ENCODE measurements at regions not wholly inside any gene's neighbourhood (a gene's known extent, or its start where the extent isn't known, plus 50 kb on each side); places are given as distances from the start of the nearest gene placed in this dataset.

DNA sequence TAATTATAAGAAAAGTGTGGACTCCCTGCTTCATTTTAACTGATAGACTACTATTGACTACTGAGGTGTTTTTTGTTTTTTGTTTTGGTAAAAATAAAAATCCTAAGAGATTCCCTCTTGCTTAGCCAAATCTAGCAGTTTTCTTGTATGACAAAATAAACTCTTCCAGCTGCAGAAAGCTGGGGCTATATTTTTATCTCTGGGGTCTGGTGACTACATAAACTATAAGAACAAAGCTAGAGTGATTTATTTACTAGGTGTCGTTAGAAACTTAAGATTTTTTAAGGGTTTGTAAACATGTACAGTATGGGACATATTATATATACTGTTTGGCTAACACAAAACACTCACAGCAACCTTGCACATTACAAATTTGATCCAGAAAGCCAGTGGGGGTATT is 467.4 kb upstream of the MPDZ start:
- no peak for ATAC-seq
- DNase-seq = no peak
- no peak overlapping the region for H3K27ac Mint-ChIP-seq
- peaks cover 5% of the 10 kb centered on the region for H3K9me3 Mint-ChIP-seq (ENCODE audit: insufficient read depth)
- CTCF ChIA-PET = no interaction called here
- POLR2A ChIA-PET = no interaction called here
- no peaks in the 10 kb centered on the region for H3K27me3 Mint-ChIP-seq (ENCODE audit: low read depth)
- H3K4me3 Mint-ChIP-seq = no peak overlapping the region
- no peaks in the 10 kb centered on the region for H3K36me3 Mint-ChIP-seq (ENCODE audit: low read depth)
- no peaks in the 10 kb centered on the region for H3K4me1 Mint-ChIP-seq (ENCODE audit: low read depth)

DNA sequence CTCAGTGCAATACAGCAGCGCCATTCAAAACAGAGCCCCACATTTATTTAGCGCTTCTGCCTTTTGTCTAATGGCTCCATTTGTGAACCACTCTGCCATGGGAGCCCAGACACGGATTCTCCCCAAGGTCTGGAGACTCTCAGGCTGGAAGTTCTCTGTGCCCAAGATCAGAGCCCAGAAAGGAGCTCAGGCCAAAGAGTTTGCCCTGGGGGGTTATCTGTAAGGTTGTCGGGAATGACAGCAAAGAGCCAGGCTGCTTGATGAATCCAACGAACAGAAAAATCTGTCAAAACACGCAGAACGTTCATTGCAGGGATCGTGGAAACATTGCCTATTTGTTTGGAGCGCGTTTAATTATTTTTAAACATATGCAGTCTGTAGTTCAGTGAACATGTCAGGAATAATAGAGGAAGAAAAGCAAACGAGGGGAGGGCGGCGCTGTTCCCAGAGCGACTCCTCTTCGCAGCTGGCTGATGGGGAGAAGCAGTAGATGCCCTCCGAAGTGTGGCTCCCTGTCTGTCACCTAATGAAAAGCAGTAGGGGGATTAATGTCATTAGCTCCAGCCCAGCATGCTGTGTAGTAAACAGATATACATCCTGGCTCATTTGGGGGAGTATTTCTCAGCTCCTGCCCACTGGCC is 464.9 kb upstream of the MPDZ start:
- no peak for DNase-seq
- no peaks in the 10 kb centered on the region for H3K4me1 Mint-ChIP-seq (ENCODE audit: low read depth)
- POLR2A ChIA-PET = no interaction called here
- no peaks in the 10 kb centered on the region for H3K27me3 Mint-ChIP-seq (ENCODE audit: low read depth)
- H3K9me3 Mint-ChIP-seq (ENCODE audit: insufficient read depth) = peaks cover 5% of the 10 kb centered on the region
- H3K27ac Mint-ChIP-seq = no peak overlapping the region
- ATAC-seq = no peak
- H3K36me3 Mint-ChIP-seq (ENCODE audit: low read depth) = no peaks in the 10 kb centered on the region
- H3K4me3 Mint-ChIP-seq = no peak overlapping the region
- CTCF ChIA-PET = no interaction called here

DNA sequence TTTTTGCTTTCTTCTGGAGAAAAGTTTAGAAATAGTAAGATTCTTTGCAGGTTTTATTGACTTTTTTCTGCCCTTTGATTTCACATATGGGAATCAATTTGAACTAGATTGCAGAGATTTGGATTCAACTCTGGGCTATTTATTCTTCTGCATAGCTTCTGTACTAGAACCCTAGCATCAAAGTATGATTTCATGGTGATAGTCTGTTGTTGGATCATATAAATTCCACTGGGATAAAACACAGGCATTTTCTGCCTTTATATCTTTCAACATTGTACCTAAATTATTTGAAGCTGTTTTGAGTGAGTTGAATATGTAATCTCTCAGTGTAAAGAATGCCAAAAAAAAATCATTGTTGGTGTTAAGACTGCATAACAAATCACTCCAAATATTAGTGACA is 458.4 kb upstream of the MPDZ start:
- Mint-ChIP-seq H3K27me3 (ENCODE audit: low read depth) (no peaks in the 10 kb centered on the region), H3K4me1 (ENCODE audit: low read depth) (no peaks in the 10 kb centered on the region), H3K36me3 (ENCODE audit: low read depth) (no peaks in the 10 kb centered on the region), H3K4me3 (no peak overlapping the region), H3K27ac (no peak overlapping the region), H3K9me3 (ENCODE audit: insufficient read depth) (peaks cover 6% of the 10 kb centered on the region)
- POLR2A ChIA-PET = no interaction called here
- CTCF ChIA-PET = no interaction called here
- DNase-seq = no peak
- ATAC-seq = no peak

DNA sequence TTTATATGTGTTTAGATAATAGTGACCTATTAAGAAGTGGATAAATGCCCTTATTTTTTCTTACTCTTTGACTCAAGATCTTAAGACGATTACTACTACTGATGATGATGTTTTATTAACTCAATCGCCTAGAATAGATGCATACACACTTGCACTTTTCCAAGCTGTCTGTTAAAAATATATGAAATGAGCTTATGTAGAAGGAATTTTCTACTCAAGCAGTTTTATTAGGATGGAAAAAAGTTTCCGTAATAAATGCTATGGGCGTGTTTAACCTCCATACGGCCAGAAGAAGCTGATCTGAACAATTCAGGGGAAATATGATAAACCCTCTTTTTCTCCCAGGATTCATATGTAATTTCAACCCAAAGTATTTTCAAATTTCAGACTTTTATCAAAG is 455.7 kb upstream of the MPDZ start:
- H3K27me3 Mint-ChIP-seq (ENCODE audit: low read depth) = no peaks in the 10 kb centered on the region
- no peaks in the 10 kb centered on the region for H3K4me1 Mint-ChIP-seq (ENCODE audit: low read depth)
- POLR2A ChIA-PET = no interaction called here
- no peak overlapping the region for H3K27ac Mint-ChIP-seq
- H3K9me3 Mint-ChIP-seq (ENCODE audit: insufficient read depth) = peaks cover 6% of the 10 kb centered on the region
- H3K36me3 Mint-ChIP-seq (ENCODE audit: low read depth) = no peaks in the 10 kb centered on the region
- CTCF ChIA-PET = no interaction called here
- DNase-seq = no peak
- no peak overlapping the region for H3K4me3 Mint-ChIP-seq
- no peak for ATAC-seq

DNA sequence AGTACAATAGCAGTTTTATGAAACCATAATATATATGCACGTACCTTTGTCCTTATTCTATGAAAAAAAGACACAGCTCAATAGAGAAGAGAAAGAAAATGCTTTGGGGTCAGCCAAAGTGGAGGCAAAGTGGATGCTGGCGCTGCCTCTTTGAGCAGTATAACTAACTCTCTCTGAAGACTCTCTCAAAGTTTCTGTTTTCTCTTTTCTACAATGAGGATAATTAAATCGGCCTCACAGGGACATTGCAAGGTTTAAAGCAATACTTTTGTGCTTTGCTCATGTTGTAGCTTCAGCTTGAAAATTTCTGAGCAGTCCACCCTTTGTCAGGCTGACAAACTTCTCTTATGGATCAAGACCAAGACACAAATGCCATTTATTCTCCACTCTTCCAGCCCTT is 455.1 kb upstream of the MPDZ start:
- H3K4me1 Mint-ChIP-seq (ENCODE audit: low read depth) = no peaks in the 10 kb centered on the region
- H3K27ac Mint-ChIP-seq = no peak overlapping the region
- ATAC-seq (no peak), DNase-seq (no peak)
- ChIA-PET CTCF (no interaction called here), POLR2A (no interaction called here)
- no peak overlapping the region for H3K4me3 Mint-ChIP-seq
- H3K36me3 Mint-ChIP-seq (ENCODE audit: low read depth) = no peaks in the 10 kb centered on the region
- peaks cover 6% of the 10 kb centered on the region for H3K9me3 Mint-ChIP-seq (ENCODE audit: insufficient read depth)
- H3K27me3 Mint-ChIP-seq (ENCODE audit: low read depth) = no peaks in the 10 kb centered on the region

DNA sequence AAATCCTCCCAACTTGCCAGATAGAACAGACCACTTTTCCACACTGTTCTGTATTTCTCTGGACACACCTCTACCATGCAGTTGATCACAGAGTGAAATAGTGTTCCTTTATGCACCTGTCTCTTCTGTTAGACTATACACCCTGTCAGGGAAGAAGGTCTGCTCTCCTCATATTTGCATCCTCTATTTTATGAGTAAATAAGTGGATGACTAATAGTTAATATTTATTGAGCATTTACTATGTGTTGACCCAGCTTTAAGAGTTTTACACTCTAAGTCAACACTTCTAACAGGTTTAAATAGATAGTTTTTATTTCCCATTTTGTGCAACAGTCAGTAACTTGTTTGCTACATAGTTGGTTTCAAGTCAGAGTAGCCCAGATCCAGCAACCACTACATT is 452.8 kb upstream of the MPDZ start:
- Mint-ChIP-seq H3K4me1 (ENCODE audit: low read depth) (no peaks in the 10 kb centered on the region), H3K36me3 (ENCODE audit: low read depth) (no peaks in the 10 kb centered on the region), H3K27ac (no peak overlapping the region), H3K9me3 (ENCODE audit: insufficient read depth) (no peaks in the 10 kb centered on the region), H3K27me3 (ENCODE audit: low read depth) (no peaks in the 10 kb centered on the region), H3K4me3 (no peak overlapping the region)
- ATAC-seq (no peak), DNase-seq (no peak)
- ChIA-PET POLR2A (no interaction called here), CTCF (no interaction called here)

DNA sequence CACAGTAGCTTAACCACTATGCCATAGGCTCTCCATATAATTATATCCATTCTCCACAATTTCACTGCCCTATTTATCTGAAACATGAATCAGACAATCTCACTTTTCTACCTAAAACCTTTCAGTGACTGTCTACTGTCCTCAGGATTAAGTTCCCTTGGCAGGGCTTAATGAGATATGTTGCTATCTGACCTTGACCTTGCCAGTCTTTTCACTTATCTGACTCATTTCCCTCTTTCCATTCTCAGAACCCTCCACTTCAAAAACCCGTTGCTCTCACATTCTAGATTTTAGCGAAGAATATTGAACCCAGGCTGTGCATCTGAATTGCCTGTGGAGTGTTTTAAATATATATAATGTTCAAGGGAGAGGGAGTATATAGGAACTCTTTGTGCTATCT is 452.1 kb upstream of the MPDZ start:
- Mint-ChIP-seq H3K36me3 (ENCODE audit: low read depth) (no peaks in the 10 kb centered on the region), H3K4me3 (no peak overlapping the region)
- CTCF ChIA-PET = no interaction called here

DNA sequence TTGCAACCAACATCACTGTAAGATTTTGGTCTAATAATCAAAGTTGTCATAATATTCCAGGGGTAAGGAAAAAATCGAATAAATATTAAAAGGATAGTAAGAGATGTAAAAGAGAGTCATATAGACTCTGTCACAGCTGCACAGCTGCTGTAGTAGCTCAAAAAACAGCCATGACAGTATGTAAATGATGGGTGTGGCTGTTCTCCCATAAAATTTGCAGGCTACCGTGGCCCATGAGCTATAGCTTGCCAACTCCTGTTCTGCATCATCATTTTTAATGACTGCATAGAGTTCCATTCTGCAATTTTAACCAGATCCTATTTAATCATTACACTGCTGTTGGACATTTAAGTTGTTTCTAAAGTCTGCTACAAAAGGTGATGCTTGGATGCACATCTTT is 450.5 kb upstream of the MPDZ start:
- no peaks in the 10 kb centered on the region for H3K27me3 Mint-ChIP-seq (ENCODE audit: low read depth)
- no peaks in the 10 kb centered on the region for H3K36me3 Mint-ChIP-seq (ENCODE audit: low read depth)
- no peak overlapping the region for H3K4me3 Mint-ChIP-seq
- no peaks in the 10 kb centered on the region for H3K9me3 Mint-ChIP-seq (ENCODE audit: insufficient read depth)
- H3K27ac Mint-ChIP-seq = no peak overlapping the region
- CTCF ChIA-PET = no interaction called here
- H3K4me1 Mint-ChIP-seq (ENCODE audit: low read depth) = no peaks in the 10 kb centered on the region
- POLR2A ChIA-PET = no interaction called here
- ATAC-seq (no peak), DNase-seq (no peak)

More for the DNA sequence above, 452.1 kb upstream of the MPDZ start:
- H3K27ac Mint-ChIP-seq = no peak overlapping the region
- no peaks in the 10 kb centered on the region for H3K4me1 Mint-ChIP-seq (ENCODE audit: low read depth)
- DNase-seq (no peak), ATAC-seq (no peak)
- H3K27me3 Mint-ChIP-seq (ENCODE audit: low read depth) = no peaks in the 10 kb centered on the region
- POLR2A ChIA-PET = no interaction called here
- H3K9me3 Mint-ChIP-seq (ENCODE audit: insufficient read depth) = no peaks in the 10 kb centered on the region

DNA sequence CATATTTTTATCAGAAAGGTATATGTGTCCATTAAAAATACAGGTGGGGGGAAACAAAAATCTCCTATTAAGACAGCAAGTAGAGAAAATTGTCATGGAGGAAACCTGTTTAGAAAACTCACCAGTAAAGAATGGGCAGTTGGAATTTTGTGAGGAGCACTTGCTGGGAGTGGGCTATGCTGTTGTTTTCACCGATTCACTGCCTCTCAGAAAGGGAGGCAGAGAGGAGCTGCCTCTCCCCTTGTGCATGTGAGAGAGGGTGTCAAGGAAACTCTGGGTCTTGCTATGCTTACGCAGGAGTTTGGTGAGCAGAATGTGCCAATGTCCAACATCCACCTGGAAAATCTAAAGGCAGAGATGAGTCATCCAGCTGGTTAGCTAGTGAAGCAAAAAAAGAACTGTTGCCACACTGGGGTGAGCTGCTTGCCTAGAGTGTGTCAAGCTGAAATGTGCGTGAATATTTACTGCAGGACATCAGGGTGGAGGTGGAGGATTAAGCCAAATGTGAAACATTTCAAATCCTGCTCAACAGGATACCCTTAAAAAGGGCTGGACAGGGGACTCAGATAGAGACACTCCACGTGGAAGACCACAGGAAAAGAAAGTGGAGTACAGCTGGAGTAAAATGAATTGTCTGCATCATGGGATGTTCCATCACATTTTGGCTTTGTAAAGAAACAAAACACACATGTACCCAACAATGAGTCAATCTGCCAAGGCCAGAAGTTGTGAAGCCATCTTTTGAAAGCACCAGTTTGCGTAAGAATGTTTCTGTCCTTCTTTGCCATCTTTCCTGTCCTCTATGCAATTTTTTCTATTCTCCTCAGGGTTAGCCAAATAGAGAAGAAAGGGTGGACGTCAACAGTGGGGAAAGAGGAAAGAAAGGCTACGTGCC is 449.7 kb upstream of the MPDZ start:
- POLR2A ChIA-PET = no interaction called here
- Mint-ChIP-seq H3K4me1 (ENCODE audit: low read depth) (no peaks in the 10 kb centered on the region), H3K27ac (no peak overlapping the region), H3K9me3 (ENCODE audit: insufficient read depth) (no peaks in the 10 kb centered on the region), H3K36me3 (ENCODE audit: low read depth) (no peaks in the 10 kb centered on the region), H3K27me3 (ENCODE audit: low read depth) (no peaks in the 10 kb centered on the region), H3K4me3 (no peak overlapping the region)
- no peak for ATAC-seq
- no peak for DNase-seq
- CTCF ChIA-PET = no interaction called here

DNA sequence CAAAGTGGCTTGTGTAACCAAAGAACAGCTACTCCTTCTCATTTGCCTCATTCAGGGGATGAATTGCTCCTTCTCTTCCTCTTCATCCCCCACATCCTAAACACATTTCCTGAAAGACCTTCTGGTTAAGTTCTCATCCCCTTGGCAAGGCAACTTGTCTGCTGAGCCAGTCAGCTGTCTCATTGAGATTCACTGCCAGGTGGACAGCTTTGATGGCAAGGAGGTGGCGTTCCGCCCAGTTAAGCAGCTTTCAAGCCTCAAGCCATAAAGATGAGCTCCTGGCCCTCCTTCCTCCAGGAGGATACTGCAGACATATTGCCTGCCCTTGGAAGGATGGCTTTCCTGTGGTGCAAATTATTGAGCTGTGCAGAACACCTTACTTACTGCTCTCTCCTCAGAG is 448.6 kb upstream of the MPDZ start:
- POLR2A ChIA-PET = no interaction called here
- no peak overlapping the region for H3K4me3 Mint-ChIP-seq
- no peak overlapping the region for H3K27ac Mint-ChIP-seq
- H3K27me3 Mint-ChIP-seq (ENCODE audit: low read depth) = no peaks in the 10 kb centered on the region
- CTCF ChIA-PET = no interaction called here
- no peaks in the 10 kb centered on the region for H3K4me1 Mint-ChIP-seq (ENCODE audit: low read depth)
- DNase-seq (no peak), ATAC-seq (no peak)
- H3K36me3 Mint-ChIP-seq (ENCODE audit: low read depth) = no peaks in the 10 kb centered on the region
- no peaks in the 10 kb centered on the region for H3K9me3 Mint-ChIP-seq (ENCODE audit: insufficient read depth)

DNA sequence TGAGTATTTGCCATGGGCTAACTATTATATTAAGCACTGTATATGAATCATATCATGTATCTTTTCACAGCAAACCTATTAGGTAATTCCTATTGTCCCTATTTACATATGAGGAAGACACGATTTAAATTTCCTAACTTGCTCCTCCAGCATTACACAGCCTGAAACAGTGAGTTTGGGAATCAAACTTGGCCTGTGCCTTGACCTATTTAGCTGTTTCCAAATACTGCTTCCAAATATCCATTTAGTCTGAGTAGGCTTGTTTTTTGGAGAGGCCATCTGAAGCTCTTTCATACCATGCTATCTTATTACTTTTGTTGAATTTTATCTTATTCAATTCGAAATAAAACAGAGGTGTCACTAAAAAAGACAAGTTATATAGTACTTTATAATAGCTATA is 447.3 kb upstream of the MPDZ start:
- no peak overlapping the region for H3K27ac Mint-ChIP-seq
- H3K4me1 Mint-ChIP-seq (ENCODE audit: low read depth) = no peaks in the 10 kb centered on the region
- H3K36me3 Mint-ChIP-seq (ENCODE audit: low read depth) = no peaks in the 10 kb centered on the region
- H3K27me3 Mint-ChIP-seq (ENCODE audit: low read depth) = no peaks in the 10 kb centered on the region
- ChIA-PET POLR2A (no interaction called here), CTCF (no interaction called here)
- H3K4me3 Mint-ChIP-seq = no peak overlapping the region
- H3K9me3 Mint-ChIP-seq (ENCODE audit: insufficient read depth) = no peaks in the 10 kb centered on the region
- ATAC-seq (no peak), DNase-seq (no peak)

DNA sequence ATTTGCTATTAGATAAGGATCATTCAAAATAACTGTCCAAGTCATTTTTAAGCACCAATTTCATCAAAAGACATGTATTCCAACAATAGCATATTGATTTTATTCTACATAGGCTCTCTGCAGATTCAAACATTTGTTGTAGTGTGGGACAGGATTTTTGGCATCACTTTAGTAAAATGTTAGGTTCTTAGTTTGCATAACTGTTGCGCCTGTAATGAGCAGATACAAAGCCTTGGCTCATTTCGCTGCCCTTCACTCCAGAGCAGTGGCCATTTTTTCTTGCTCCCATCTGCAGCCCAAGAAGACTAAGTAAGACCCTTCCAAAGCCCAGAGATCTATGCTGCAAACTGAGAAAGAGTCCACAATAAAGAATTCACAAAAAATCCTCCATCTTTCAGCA is 446.0 kb upstream of the MPDZ start:
- Mint-ChIP-seq H3K36me3 (ENCODE audit: low read depth) (no peaks in the 10 kb centered on the region), H3K27ac (no peak overlapping the region), H3K27me3 (ENCODE audit: low read depth) (no peaks in the 10 kb centered on the region), H3K9me3 (ENCODE audit: insufficient read depth) (no peaks in the 10 kb centered on the region), H3K4me3 (no peak overlapping the region), H3K4me1 (ENCODE audit: low read depth) (no peaks in the 10 kb centered on the region)
- POLR2A ChIA-PET = no interaction called here
- ATAC-seq = no peak
- DNase-seq = no peak
- CTCF ChIA-PET = no interaction called here
